ENCODE measurements at regions not wholly inside any gene's neighbourhood (a gene's known extent, or its start where the extent isn't known, plus 50 kb on each side); places are given as distances from the start of the nearest gene placed in this dataset.

- Histone ChIP-seq H3K4me1 (ENCODE audit: control insufficient read depth, insufficient read depth, low read length) (no peaks in the 10 kb centered on the region), H3K27me3 (ENCODE audit: control insufficient read depth, insufficient read depth, low read length) (no peaks in the 10 kb centered on the region), H3K9me3 (ENCODE audit: control insufficient read depth, insufficient read depth, low read length) (no peaks in the 10 kb centered on the region), H3K9ac (ENCODE audit: low read depth, low read length) (no peak overlapping the region), H3K4me3 (ENCODE audit: low read depth, low read length) (no peak overlapping the region), H3K36me3 (ENCODE audit: control insufficient read depth, insufficient read depth, low read length) (no peaks in the 10 kb centered on the region)
Observed at GRCh38 chr4:13285336-13285735, 198.8 kb downstream of the RAB28 start.

- no peak overlapping the region for H3K4me3 ChIP-seq (ENCODE audit: low read depth, low read length)
- no peaks in the 10 kb centered on the region for H3K4me1 ChIP-seq (ENCODE audit: control insufficient read depth, insufficient read depth, low read length)
- H3K27me3 ChIP-seq (ENCODE audit: control insufficient read depth, insufficient read depth, low read length): no peaks in the 10 kb centered on the region
- no peak overlapping the region for H3K9ac ChIP-seq (ENCODE audit: low read depth, low read length)
- no peaks in the 10 kb centered on the region for H3K36me3 ChIP-seq (ENCODE audit: control insufficient read depth, insufficient read depth, low read length)
- no peaks in the 10 kb centered on the region for H3K9me3 ChIP-seq (ENCODE audit: control insufficient read depth, insufficient read depth, low read length)
Observed at GRCh38 chr4:13284932-13285331, 199.2 kb downstream of the RAB28 start.

- no peaks in the 10 kb centered on the region for H3K4me1 ChIP-seq (ENCODE audit: control insufficient read depth, insufficient read depth, low read length)
- H3K4me3 ChIP-seq (ENCODE audit: low read depth, low read length): no peak overlapping the region
- H3K27me3 ChIP-seq (ENCODE audit: control insufficient read depth, insufficient read depth, low read length): no peaks in the 10 kb centered on the region
- no peaks in the 10 kb centered on the region for H3K9me3 ChIP-seq (ENCODE audit: control insufficient read depth, insufficient read depth, low read length)
- H3K9ac ChIP-seq (ENCODE audit: low read depth, low read length): no peak overlapping the region
- no peaks in the 10 kb centered on the region for H3K36me3 ChIP-seq (ENCODE audit: control insufficient read depth, insufficient read depth, low read length)
Observed at GRCh38 chr4:13276357-13276756, 207.8 kb downstream of the RAB28 start.

- Histone ChIP-seq H3K4me3 (ENCODE audit: low read depth, low read length) (peak overlapping the region; percentile 4), H3K36me3 (ENCODE audit: control insufficient read depth, insufficient read depth, low read length) (no peaks in the 10 kb centered on the region), H3K27me3 (ENCODE audit: control insufficient read depth, insufficient read depth, low read length) (no peaks in the 10 kb centered on the region)
Observed at GRCh38 chr4:13268703-13269102, 215.4 kb downstream of the RAB28 start.

GRCh38 chr4:13268165-13268564 is 216.0 kb downstream of the RAB28 start:
- peaks cover 14% of the 10 kb centered on the region for H3K4me1 ChIP-seq (ENCODE audit: control insufficient read depth, insufficient read depth, low read length)
- H3K36me3 ChIP-seq (ENCODE audit: control insufficient read depth, insufficient read depth, low read length): no peaks in the 10 kb centered on the region
- no peaks in the 10 kb centered on the region for H3K27me3 ChIP-seq (ENCODE audit: control insufficient read depth, insufficient read depth, low read length)
- H3K9ac ChIP-seq (ENCODE audit: low read depth, low read length): no peak overlapping the region
- H3K4me3 ChIP-seq (ENCODE audit: low read depth, low read length): no peak overlapping the region
- H3K9me3 ChIP-seq (ENCODE audit: control insufficient read depth, insufficient read depth, low read length): no peaks in the 10 kb centered on the region

More at GRCh38 chr4:13268703-13269102, 215.4 kb downstream of the RAB28 start:
- Histone ChIP-seq H3K4me1 (ENCODE audit: control insufficient read depth, insufficient read depth, low read length) (peaks cover 14% of the 10 kb centered on the region), H3K9me3 (ENCODE audit: control insufficient read depth, insufficient read depth, low read length) (no peaks in the 10 kb centered on the region), H3K9ac (ENCODE audit: low read depth, low read length) (no peak overlapping the region)

GRCh38 chr4:13267091-13267490 is 217.0 kb downstream of the RAB28 start:
- Histone ChIP-seq H3K9me3 (ENCODE audit: control insufficient read depth, insufficient read depth, low read length) (no peaks in the 10 kb centered on the region), H3K27me3 (ENCODE audit: control insufficient read depth, insufficient read depth, low read length) (no peaks in the 10 kb centered on the region), H3K9ac (ENCODE audit: low read depth, low read length) (no peak overlapping the region), H3K4me3 (ENCODE audit: low read depth, low read length) (no peak overlapping the region), H3K36me3 (ENCODE audit: control insufficient read depth, insufficient read depth, low read length) (no peaks in the 10 kb centered on the region), H3K4me1 (ENCODE audit: control insufficient read depth, insufficient read depth, low read length) (peaks cover 14% of the 10 kb centered on the region)

GRCh38 chr4:13266687-13267086 is 217.5 kb downstream of the RAB28 start:
- peaks cover 14% of the 10 kb centered on the region for H3K4me1 ChIP-seq (ENCODE audit: control insufficient read depth, insufficient read depth, low read length)
- no peak overlapping the region for H3K4me3 ChIP-seq (ENCODE audit: low read depth, low read length)
- no peaks in the 10 kb centered on the region for H3K27me3 ChIP-seq (ENCODE audit: control insufficient read depth, insufficient read depth, low read length)
- H3K36me3 ChIP-seq (ENCODE audit: control insufficient read depth, insufficient read depth, low read length): no peaks in the 10 kb centered on the region
- H3K9ac ChIP-seq (ENCODE audit: low read depth, low read length): no peak overlapping the region
- no peaks in the 10 kb centered on the region for H3K9me3 ChIP-seq (ENCODE audit: control insufficient read depth, insufficient read depth, low read length)

GRCh38 chr4:13263967-13264525 is 220.1 kb downstream of the RAB28 start:
- Histone ChIP-seq H3K27me3 (ENCODE audit: control insufficient read depth, insufficient read depth, low read length) (no peaks in the 10 kb centered on the region), H3K36me3 (ENCODE audit: control insufficient read depth, insufficient read depth, low read length) (no peaks in the 10 kb centered on the region), H3K4me3 (ENCODE audit: low read depth, low read length) (no peak overlapping the region), H3K9ac (ENCODE audit: low read depth, low read length) (no peak overlapping the region), H3K4me1 (ENCODE audit: control insufficient read depth, insufficient read depth, low read length) (peaks cover 8% of the 10 kb centered on the region), H3K9me3 (ENCODE audit: control insufficient read depth, insufficient read depth, low read length) (no peaks in the 10 kb centered on the region)

GRCh38 chr4:13262816-13263215 is 221.3 kb downstream of the RAB28 start:
- H3K27me3 ChIP-seq (ENCODE audit: control insufficient read depth, insufficient read depth, low read length): no peaks in the 10 kb centered on the region
- no peaks in the 10 kb centered on the region for H3K4me1 ChIP-seq (ENCODE audit: control insufficient read depth, insufficient read depth, low read length)
- no peaks in the 10 kb centered on the region for H3K36me3 ChIP-seq (ENCODE audit: control insufficient read depth, insufficient read depth, low read length)

GRCh38 chr4:13261486-13262257 is 222.5 kb downstream of the RAB28 start:
- no peaks in the 10 kb centered on the region for H3K4me1 ChIP-seq (ENCODE audit: control insufficient read depth, insufficient read depth, low read length)
- no peak overlapping the region for H3K4me3 ChIP-seq (ENCODE audit: low read depth, low read length)
- H3K36me3 ChIP-seq (ENCODE audit: control insufficient read depth, insufficient read depth, low read length): no peaks in the 10 kb centered on the region
- no peaks in the 10 kb centered on the region for H3K27me3 ChIP-seq (ENCODE audit: control insufficient read depth, insufficient read depth, low read length)
- H3K9ac ChIP-seq (ENCODE audit: low read depth, low read length): no peak overlapping the region
- H3K9me3 ChIP-seq (ENCODE audit: control insufficient read depth, insufficient read depth, low read length): no peaks in the 10 kb centered on the region

More at GRCh38 chr4:13262816-13263215, 221.3 kb downstream of the RAB28 start:
- Histone ChIP-seq H3K9ac (ENCODE audit: low read depth, low read length) (no peak overlapping the region), H3K9me3 (ENCODE audit: control insufficient read depth, insufficient read depth, low read length) (no peaks in the 10 kb centered on the region), H3K4me3 (ENCODE audit: low read depth, low read length) (no peak overlapping the region)

- Histone ChIP-seq H3K27me3 (ENCODE audit: control insufficient read depth, insufficient read depth, low read length) (no peaks in the 10 kb centered on the region), H3K4me1 (ENCODE audit: control insufficient read depth, insufficient read depth, low read length) (no peaks in the 10 kb centered on the region), H3K4me3 (ENCODE audit: low read depth, low read length) (no peak overlapping the region), H3K36me3 (ENCODE audit: control insufficient read depth, insufficient read depth, low read length) (no peaks in the 10 kb centered on the region), H3K9ac (ENCODE audit: low read depth, low read length) (no peak overlapping the region), H3K9me3 (ENCODE audit: control insufficient read depth, insufficient read depth, low read length) (no peaks in the 10 kb centered on the region)
Observed at GRCh38 chr4:13260513-13260912, 223.6 kb downstream of the RAB28 start.

- H3K27me3 ChIP-seq (ENCODE audit: control insufficient read depth, insufficient read depth, low read length): no peaks in the 10 kb centered on the region
- H3K9ac ChIP-seq (ENCODE audit: low read depth, low read length): no peak overlapping the region
- no peak overlapping the region for H3K4me3 ChIP-seq (ENCODE audit: low read depth, low read length)
- no peaks in the 10 kb centered on the region for H3K4me1 ChIP-seq (ENCODE audit: control insufficient read depth, insufficient read depth, low read length)
- no peaks in the 10 kb centered on the region for H3K9me3 ChIP-seq (ENCODE audit: control insufficient read depth, insufficient read depth, low read length)
- H3K36me3 ChIP-seq (ENCODE audit: control insufficient read depth, insufficient read depth, low read length): no peaks in the 10 kb centered on the region
Observed at GRCh38 chr4:13250263-13250662, 233.9 kb downstream of the RAB28 start.

Data from iPS-15b (cell line).